ENCODE measurements at regions not wholly inside any gene's neighbourhood (a gene's known extent, or its start where the extent isn't known, plus 50 kb on each side); places are given as distances from the start of the nearest gene placed in this dataset.
A peak's percentile ranks its signal among the peaks of the same experiment; 100 is the strongest.

DNA sequence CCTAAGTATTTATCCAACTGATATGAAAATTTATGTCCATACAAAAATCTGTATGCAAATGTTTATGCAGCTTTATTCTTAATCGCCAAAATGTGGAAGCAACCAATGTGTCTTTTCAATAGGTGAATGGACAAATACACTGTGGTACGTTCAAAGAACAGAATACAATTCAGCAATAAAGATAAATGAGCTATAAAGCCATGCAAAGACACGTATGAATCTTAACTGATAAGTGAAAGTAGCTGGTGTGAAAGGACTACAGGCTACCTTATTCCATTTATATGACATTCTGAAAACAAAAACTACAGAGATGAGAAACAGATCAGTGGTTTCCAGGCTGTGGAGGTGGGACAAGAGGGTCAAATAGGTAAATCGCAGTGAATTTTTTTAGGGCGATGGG, 419.6 kb upstream of the B3GALT2 start:
- DNase-seq, result no peak

DNA sequence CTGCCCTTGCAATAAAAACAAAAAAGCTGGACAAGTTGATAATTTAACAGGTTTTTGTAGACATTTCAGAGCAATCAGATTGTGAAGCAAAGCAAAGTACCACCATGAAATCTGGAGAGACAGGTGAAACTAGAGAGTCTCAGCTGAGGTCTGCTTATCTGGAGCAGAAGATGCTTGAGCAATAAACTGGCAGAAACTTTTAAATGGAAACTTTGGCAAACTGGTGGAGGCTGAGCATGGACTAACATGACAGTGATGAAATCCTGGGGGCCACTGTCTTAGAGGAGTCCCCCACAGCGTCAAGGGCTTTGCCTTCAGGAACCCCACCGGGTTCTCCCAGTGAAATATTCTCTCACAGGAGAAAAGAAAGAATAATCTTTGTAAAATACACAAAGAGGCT, 416.3 kb upstream of the B3GALT2 start:
- DNase-seq, result no peak

DNA sequence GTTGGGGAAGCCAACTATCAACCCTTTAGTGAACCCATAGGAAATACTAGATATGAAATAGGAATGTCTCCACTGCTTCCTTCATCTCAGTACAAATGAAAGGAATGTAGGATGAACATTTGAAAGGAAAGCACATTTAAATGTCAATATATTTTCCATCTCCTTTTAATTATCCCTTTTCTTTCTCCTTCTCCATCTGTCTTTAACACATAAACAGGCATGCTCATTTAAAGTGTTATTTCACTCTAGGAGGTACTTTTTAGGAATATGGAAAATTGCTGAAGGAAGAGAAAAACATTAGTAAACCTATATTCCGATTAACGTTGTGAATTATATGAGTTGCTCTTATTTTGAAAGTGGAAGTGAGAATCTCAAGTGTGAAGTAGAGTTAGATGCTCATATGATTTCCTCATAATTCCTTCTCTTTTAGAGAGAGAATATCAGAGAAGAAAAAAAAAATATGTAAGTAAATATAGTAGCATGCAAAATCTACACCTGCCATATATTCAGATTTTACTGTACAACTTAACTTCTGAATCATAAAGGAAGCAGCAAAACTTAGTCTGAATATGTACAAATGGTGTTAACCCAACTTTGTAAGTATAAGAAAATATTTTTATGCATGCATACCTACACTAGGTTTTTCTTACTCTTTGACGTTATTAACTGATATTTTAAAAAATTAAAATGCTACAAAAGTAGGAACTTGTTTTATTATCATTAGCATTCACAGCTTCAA, 406.9 kb upstream of the B3GALT2 start:
- DNase-seq, result no peak

DNA sequence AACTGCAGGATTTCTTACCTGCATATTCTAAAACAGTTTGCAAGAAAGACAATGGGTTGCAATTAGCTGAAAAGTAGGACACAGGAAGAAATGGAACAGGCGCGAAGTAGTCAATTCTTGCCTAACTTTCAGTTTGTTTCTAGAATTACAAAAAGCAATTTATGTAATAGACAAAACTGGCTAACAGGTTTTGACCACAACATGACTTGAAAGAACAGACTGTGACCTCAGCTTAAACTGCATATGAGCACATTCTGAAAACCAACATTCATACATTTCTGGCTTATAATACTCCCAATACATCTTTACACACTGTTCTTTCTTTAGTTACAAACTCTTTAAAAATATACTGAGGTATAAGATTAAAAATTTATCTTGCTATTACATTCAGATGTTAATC, 405.9 kb upstream of the B3GALT2 start:
- peak; percentile 60 for DNase-seq

DNA sequence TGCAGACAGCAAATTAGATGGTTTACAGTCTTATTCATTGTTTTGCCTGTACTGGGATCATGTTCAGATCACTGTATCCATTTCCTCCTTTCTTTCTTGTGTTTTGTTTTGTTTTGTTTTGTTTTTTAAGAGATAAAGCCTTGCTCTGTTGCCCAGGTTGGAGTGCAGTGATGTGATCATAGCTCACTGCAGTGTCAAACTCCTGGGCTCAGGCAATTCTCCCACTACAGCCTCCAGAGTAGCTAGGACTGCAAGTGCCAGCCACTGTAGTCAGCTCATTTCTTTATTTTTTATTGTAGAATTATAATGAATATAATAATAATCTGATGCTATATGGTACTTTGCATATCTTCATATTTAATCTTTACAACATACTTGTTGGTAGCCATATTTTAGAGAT, 403.7 kb upstream of the B3GALT2 start:
- DNase-seq, result no peak

DNA sequence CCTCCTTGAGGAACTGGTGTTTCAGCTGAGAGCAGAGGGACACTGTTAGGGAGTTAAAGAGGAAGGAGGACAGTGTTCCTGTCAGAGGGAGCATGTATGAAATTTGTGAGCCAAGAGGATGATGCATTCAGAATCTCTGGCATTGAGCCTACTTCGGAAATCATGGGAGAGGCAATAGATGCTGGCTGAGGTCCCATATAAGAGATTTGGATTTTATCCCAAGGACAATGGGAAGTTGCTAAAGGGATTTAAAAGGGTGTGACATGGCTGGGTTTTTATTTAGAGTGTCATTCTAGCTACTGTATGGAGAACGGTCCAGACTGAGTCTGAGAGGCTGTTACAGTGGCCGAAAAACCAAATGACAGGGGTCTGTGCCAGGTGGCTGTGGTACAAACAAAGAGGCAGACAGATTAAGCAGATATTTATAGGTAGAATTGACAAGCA, 403.2 kb upstream of the B3GALT2 start:
- no peak for DNase-seq

DNA sequence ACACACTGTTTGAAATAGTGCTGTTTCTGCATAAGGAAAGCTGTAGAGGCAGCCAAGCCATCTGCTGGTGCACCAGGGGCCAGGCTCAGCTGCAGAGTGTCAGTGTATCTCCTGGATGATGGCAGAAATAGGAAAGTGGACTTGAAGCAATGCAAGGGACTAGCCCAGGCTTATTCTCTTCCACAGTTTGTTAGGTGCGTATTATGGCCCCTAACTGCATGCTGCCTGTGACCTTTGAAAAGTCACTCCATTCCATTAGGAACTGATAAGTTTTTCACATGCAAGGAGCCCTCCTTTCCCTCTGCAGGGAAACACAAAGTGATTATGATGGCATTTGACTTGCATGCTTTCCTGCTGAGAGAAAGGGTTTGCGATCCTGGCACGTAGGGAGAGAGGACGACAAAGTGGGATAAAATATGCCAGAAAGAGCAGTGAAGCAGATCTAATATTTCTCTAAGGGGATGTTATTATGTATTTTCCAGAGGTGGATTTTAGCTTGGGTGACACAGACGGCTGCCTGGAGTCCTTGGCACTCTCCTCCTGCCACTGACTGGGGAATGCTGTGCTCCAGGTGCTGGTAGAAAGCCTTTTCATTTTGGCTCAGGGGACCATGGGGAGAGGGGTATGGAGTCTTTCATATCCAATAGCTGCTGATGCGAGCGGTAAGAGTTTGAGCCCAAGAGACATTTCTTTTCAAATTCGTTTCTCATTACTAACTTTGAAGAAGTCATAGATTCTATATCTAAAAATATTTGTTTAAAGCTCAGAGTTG, 402.1 kb upstream of the B3GALT2 start:
- DNase-seq, result no peak

DNA sequence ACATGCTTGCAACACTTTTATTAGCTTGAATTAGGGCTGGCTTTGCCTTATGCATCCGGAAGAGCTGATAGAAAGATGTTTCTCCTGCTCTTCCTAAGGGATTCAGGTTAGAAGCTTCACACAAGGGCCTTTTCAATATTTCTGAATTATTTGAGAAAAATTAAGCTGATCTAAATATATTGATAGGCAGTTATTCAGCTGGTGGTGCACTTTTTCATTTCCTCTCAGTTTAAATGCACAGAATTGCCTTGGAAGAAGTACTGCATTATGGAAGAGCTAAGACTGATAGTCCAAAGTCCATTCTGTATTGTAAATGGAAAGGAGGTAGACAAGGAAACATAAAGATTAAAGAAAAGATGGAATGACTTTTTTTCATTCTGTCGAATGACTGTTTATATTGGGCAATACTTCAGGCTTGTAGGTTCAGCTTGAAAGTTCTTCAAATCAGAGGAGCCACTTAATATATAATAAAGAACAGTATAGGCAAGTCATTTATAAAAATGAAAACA, 398.4 kb upstream of the B3GALT2 start:
- DNase-seq, result no peak

DNA sequence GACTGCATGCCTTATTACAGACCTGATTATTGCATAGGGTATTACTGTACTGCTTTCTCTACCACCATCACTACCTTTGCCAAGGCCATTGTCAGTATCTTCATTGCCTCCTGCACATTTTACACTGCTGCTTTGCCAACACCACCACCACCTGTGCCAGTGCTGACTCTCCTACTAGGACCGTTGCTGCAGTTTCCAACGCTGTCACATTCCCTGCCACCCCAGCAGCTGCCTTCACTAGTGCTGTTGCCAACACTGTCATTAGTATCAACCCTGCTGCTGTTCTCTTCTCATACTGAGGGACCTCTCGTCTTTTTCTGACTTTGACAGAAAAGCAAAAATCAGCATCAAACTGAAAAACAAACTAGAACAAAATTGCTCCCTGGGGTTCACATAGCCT, 394.9 kb upstream of the B3GALT2 start:
- DNase-seq, result no peak

DNA sequence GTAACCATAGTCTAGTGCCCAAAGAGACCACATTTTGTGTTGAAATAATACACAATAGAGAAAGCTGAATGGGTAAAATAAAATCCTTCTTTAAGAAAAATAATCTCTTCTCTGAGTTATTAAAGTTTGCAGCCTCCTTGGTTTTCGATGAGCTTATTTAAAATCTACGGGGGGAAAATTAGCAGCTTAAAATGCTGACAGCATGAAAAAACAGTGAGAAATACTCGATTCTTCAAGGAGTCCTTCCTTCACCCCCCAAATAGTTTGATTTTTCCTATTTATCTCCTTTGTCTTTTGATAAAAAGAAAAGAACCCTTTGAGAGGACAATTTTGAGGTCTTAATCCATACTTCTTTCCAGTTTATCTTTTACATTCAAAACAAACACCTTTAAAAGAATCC, 394.0 kb upstream of the B3GALT2 start:
- DNase-seq, result no peak

DNA sequence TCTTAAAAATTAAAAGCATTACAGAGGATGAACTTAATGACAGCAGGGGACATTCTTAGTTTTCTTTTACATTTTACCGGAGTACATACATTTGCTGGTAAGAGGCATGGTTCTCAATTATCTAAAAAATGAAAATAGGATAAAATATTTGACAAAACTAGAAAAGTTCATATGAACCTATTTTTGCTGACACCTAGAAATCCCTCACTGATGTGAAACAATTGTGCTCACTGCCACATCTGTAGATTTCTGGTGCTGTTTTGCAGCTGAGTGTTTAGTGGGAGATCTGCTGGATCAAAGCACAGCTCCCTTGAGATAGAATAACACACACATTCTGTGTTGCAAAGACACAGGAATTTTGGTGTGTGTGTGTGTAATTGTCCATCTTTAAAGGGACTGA, 392.9 kb upstream of the B3GALT2 start:
- no peak for DNase-seq

DNA sequence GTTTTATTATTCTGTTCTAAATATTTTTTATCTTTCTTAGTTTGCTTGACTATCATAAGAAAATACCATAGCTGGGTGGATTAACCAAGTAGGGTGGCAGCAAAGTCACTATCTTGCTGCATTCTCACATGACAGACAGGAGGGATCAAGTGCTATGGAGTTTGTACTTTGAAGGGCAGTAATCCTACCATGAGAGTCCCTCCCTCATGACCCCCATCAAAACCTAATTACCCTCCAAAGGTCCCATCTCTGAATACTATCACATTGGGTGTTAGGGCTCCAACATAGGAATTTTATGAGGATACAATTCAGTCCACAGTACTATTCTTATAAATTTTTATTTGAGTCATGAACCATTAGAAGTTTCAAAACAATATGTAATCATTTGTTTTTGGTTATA, 388.5 kb upstream of the B3GALT2 start:
- no peak for DNase-seq

DNA sequence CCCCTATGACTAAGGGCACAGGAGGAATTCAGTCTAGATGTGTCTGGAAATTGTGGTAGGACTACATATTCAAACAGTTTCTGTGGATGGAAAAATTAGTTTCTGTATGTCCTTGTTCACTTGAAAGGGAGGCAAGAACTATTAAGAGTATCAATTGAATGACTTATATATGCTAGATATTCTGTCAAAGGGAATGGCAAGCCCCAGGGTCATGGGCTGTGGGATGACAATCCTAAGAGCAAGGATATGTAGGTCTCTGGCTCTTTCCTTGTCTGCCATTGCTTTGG, 383.5 kb upstream of the B3GALT2 start:
- DNase-seq, result no peak

DNA sequence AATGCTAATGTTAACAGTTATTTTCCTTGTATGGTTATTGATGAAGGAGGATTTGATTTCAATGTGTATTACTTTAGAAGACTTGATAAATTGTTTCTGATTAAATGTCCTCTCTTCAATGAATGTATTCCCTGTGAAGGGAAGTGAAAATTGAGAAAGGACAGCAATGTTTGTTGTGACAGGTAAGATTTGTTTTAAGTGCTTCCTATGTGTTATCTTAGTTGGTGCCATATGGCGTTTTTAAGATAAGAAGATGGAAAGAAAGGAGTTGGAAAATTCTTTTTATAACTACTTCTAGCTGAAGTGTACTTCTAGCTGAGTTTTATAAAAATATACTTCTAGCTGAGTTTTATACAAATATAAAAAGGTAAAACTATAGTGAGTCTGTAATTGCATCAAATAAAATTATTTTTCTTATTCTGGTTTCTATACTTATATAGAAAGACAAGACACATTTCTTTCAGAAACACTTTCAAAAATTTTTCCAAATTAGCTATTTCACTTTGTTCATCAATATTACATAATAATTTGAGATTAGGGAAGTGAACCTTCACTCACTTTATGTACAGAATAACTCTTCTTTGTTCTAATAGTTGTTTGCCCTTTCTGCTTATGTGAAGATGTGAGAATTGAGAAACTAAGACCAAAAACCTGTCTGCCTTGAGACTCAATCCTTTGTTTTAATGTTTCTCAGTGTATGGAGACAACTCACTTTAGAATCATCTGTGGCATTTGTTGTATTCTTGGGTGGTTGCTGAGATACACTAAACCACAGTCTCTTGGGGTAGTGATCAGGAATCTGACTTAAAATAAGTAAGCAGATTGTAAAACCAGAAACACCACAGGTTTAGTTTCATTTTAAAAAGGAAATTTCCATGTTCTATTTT, 382.9 kb upstream of the B3GALT2 start:
- DNase-seq, result no peak

DNA sequence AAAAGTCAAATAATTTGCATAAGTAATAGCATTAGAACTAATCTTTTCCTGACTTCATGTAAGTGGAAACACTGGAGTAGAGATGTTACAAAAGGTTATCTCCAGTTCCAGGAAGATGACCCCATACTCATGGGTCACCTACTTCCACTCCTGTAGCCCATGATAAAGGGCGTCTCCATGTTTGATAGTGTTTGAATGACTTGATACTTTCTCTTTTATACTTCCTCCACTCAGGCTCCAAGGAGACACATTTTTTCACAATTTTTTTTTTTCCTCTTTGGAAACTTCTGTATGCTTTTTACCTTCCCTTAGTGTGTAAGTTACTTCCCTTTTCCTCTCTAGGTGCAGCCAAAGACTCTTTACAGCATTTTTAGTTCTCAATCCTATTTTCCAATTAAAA, 382.1 kb upstream of the B3GALT2 start:
- DNase-seq, result peak; percentile 9

DNA sequence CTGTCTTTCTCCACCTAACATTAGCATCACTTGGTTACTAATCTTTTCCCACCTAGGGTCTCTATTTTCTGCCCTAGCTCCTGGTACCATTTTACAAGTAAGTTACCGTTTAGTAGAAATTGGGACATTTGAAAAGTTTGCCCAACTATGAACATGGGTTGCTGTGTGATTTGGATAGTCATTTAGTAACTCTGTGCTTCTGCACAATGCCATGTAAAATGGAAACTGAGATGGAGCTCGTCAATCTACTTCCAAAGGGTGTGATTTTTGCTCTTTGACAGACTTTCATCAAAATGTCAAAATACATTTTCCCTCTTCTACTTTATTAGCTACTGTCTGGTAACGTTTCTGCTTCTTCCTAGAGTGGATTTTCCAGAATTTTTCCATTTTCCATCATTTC, 381.5 kb upstream of the B3GALT2 start:
- DNase-seq, result no peak

DNA sequence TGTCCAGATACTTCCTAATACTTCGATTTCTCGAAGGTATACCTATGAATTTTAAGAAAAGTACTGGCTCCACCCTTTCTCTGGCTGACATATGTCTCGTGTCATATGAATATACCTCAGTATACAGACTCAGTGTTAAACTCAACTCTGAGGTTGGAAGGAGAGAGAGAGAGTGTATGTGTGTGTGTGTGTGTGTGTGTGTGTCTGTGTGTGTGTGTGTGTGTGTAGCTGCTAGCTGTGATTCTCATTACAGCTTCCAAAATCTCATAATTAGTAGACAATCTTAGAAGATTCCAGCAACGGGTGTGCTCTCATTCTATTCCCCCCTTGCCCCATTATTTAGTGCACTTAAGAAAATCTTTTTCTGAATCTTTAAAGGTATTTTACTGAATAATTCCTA, 380.3 kb upstream of the B3GALT2 start:
- DNase-seq, result no peak

DNA sequence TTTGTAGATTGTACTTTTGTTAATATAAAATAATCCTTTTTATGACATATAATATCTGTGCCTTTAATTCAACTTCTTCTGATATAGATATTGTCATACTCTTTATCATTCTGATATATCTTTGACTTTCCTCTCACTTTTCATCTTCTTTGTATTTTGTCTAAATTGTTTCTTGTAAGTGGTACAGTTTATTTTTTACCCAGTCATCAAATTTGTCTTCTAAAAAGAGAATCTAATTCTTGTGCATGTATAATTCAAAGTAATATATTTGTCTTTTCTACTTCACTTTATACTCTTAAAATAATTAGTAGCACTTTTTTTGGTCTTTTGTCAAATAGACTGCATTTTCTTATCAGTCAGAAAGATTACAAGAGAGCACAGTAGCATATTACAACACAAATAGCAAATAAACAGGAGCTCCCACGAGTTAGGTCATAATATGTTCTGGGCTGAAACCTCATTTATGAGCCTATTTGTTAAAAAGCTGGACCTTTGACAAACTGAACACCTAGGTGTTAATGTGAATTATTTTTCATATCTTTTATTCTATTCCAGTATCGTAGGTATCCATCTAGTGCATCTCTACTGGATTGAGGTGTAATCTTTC, 379.7 kb upstream of the B3GALT2 start:
- no peak for DNase-seq

DNA sequence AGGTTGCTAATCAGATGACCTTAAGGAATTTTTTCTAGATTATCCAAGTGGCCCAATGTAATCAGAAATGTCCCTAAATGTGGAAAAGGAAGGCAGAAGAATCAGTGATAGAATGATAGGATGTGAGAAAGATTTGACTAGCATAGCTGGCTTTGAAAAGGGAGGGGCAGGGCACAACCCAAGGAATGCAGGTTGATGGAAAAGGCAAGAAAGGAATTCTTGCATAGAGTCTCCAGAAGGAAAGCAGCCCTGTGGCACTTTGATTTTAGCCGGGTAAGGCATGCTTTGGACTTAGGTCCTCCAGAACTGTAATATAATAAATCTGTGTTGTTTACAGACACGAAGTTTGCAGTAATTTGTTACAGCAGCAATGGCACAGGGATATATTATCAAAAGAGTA, 375.7 kb upstream of the B3GALT2 start:
- DNase-seq, result no peak

DNA sequence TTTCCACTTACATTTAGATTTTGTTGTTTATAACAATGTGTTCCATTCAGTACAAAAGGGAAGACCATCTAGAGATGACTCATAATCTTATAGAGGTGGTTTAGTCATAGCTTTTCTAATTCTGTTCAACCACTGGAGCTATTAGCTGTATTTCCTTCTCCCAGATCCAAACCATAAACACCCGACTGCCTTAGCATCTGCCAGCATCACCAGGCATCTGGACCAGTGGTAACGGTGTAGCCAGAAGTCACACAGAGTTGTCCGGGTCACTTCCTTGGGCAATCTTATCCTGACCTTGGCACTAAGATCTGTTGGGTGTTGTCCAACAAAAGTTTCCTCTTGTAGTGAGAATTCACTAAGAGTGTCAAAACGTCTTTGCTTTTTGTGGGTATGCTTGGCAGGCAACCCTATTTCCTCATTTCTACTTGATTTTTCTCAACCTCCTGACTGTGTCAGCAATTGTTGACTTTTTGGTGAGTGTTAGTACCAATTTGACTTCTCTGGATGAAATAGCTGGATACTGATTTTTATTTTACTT, 372.1 kb upstream of the B3GALT2 start:
- DNase-seq, result peak; percentile 64

DNA sequence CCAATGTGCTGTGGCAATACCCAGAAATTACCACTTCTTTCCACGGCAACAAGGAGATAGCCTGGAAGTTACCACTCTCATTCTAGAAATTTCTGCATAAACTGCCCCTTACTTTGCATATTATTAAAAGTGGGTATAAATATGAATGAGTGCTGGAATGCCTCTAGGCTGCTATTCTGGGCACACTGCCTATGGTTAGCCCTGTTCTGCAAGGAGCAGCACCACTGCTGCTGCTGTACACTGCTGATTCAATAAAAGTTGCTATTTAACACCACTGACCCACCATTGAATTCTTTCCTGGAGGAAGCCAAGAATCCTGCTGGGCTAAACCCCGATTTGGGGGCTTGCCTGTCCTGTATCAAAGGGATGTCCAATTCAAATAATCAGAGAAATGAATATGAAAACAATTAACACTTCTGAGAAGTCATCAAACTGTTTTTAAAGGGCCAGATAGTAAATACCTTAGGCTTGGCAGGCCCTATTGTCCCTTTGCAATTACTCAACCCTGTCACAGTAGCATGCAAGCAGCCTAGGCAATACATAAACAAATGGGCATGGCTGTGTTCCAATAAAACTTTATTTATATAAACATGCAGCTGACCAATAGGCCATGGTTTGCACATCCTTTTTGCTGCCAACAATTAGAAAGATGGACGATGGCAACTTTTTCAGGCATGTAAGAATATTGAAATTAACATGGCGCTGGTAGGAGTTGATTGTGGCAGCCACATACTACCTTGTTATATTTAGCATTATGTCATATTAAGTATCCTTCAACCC, 369.4 kb upstream of the B3GALT2 start:
- no peak for DNase-seq

DNA sequence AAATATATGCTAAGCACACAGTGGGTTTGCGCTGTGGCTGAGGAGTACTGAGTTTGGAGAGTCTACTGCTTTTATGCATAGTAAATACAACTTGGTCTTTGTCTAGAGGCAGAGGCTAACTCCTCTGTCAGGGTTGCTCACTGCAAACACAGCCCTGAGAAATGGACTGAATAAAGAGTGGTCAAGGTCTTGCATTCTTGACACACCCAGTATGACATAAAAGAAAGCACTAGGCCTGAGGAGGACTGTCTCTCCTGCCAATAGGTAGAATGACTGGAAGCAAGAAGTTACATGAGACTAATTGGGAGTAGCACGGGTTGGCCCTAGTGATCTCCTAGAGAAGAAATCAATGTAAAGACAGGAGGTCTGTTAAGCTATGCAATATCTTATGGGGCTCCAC, 367.2 kb upstream of the B3GALT2 start:
- DNase-seq, result no peak

Measured in hematopoietic multipotent progenitor cell treated with erythropoietin and hydrocortisone succinate and interleukin-3 and kit ligand, for 6 days (in vitro differentiated cells).